WTC11 (cell line): ENCODE measurements at regions not wholly inside any gene's neighbourhood (a gene's known extent, or its start where the extent isn't known, plus 50 kb on each side); places are given as distances from the start of the nearest gene placed in this dataset.

ENCODE experiments used
- ATAC-seq: fragments of 200-7000 bp; cut with Tn5 transposase; 2 replicates; pipeline ENCODE4 v1.10.0; 2021; ENCODE audit warnings: mild to moderate bottlenecking, moderate library complexity
- CTCF ChIA-PET: fragments of 300-600 bp; sonication (Branson Sonifier 250); formaldehyde crosslinking; loops from one replicate; lab custom pipeline; 2021; ENCODE audit warnings: antibody characterized with exemption; lab: Charles Lee
- POLR2A ChIA-PET: fragments of 350-600 bp; sonication (Branson Sonifier 250); formaldehyde crosslinking; loops from one replicate; lab custom pipeline; 2021; ENCODE audit warnings: antibody characterized with exemption; lab: Charles Lee
- DNase-seq: peaks from one replicate; pipeline ENCODE4 v3.0.0; 2021; ENCODE audit warnings: low spot score
- H3K27ac Mint-ChIP-seq: 2 replicates; pipeline ENCODE4 v1.8.0; 2021; ENCODE audit warnings: mixed read lengths
- H3K27me3 Mint-ChIP-seq: 2 replicates; pipeline ENCODE4 v1.8.0; 2021; ENCODE audit warnings: low read depth, mild to moderate bottlenecking, moderate library complexity, mixed read lengths
- H3K36me3 Mint-ChIP-seq: 2 replicates; pipeline ENCODE4 v1.8.0; 2021; ENCODE audit warnings: mixed read lengths
- H3K4me1 Mint-ChIP-seq: 2 replicates; pipeline ENCODE4 v1.8.0; 2022; ENCODE audit warnings: mixed read lengths
- H3K4me3 Mint-ChIP-seq: 2 replicates; pipeline ENCODE4 v1.8.0; 2021; ENCODE audit warnings: mild to moderate bottlenecking, moderate library complexity, mixed read lengths
- H3K9me3 Mint-ChIP-seq: 2 replicates; pipeline ENCODE4 v1.8.0; 2021; ENCODE audit warnings: mixed read lengths
- ARID4B ChIP-seq: sonication (generic); formaldehyde crosslinking; IDR thresholded peaks from 2 replicates; pipeline ENCODE4 v1.8.0; 2023; ENCODE audit warnings: missing genetic modification reagents, mild to moderate bottlenecking, borderline replicate concordance
- ATF1 ChIP-seq: sonication (generic); formaldehyde crosslinking; IDR thresholded peaks from 2 replicates; pipeline ENCODE4 v1.8.1; 2023; ENCODE audit warnings: mild to moderate bottlenecking, moderate library complexity, missing genetic modification reagents
- ATF2 ChIP-seq: sonication (generic); formaldehyde crosslinking; IDR thresholded peaks from 2 replicates; pipeline ENCODE4 v1.8.1; 2022; ENCODE audit warnings: low read depth, missing genetic modification reagents, borderline replicate concordance
- E2F5 ChIP-seq: sonication (generic); formaldehyde crosslinking; IDR thresholded peaks from 2 replicates; pipeline ENCODE4 v1.8.1; 2022; ENCODE audit warnings: mild to moderate bottlenecking, moderate library complexity, missing genetic modification reagents
- FOXK1 ChIP-seq: sonication (generic); formaldehyde crosslinking; IDR thresholded peaks from 2 replicates; pipeline ENCODE4 v1.8.0; 2022; ENCODE audit warnings: mild to moderate bottlenecking, moderate library complexity, missing genetic modification reagents
- GABPB1 ChIP-seq: sonication (generic); formaldehyde crosslinking; IDR thresholded peaks from 2 replicates; pipeline ENCODE4 v1.8.1; 2023; ENCODE audit warnings: mild to moderate bottlenecking, missing genetic modification reagents
- IRF2 ChIP-seq: sonication (generic); formaldehyde crosslinking; IDR thresholded peaks from 2 replicates; pipeline ENCODE4 v1.8.0; 2022; ENCODE audit warnings: low read depth, missing genetic modification reagents, borderline replicate concordance
- KAT7 ChIP-seq: sonication (generic); formaldehyde crosslinking; IDR thresholded peaks from 2 replicates; pipeline ENCODE4 v1.8.1; 2023; ENCODE audit warnings: missing genetic modification reagents, mild to moderate bottlenecking, borderline replicate concordance
- MAX ChIP-seq: sonication (generic); formaldehyde crosslinking; IDR thresholded peaks from 2 replicates; pipeline ENCODE4 v1.8.0; 2022; ENCODE audit warnings: mild to moderate bottlenecking, missing genetic modification reagents
- MLX ChIP-seq: sonication (generic); formaldehyde crosslinking; IDR thresholded peaks from 2 replicates; pipeline ENCODE4 v1.8.1; 2023; ENCODE audit warnings: mild to moderate bottlenecking, missing genetic modification reagents, moderate library complexity
- PRDM15 ChIP-seq: sonication (generic); formaldehyde crosslinking; IDR thresholded peaks from 2 replicates; pipeline ENCODE4 v1.8.0; 2022; ENCODE audit warnings: missing genetic modification reagents
- TP53 ChIP-seq: sonication (generic); formaldehyde crosslinking; IDR thresholded peaks from 2 replicates; pipeline ENCODE4 v1.8.1; 2023; ENCODE audit warnings: mild to moderate bottlenecking, missing genetic modification reagents
- ZNF219 ChIP-seq: sonication (generic); formaldehyde crosslinking; IDR thresholded peaks from 2 replicates; pipeline ENCODE4 v1.8.0; 2023; ENCODE audit warnings: missing genetic modification reagents, mild to moderate bottlenecking, borderline replicate concordance
- ZNF263 ChIP-seq: sonication (generic); formaldehyde crosslinking; IDR thresholded peaks from 2 replicates; pipeline ENCODE4 v1.8.1; 2022; ENCODE audit warnings: low read depth, mild to moderate bottlenecking, moderate library complexity, missing genetic modification reagents
- ZNF425 ChIP-seq: fragments of 250-450 bp; sonication (Bioruptor Pico); conservative IDR thresholded peaks from 2 replicates; pipeline ENCODE4 v1.9.0; 2021; ENCODE audit warnings: mild to moderate bottlenecking

GRCh38 chr5:112062181-112062580, 305.2 kb upstream of the NREP start:
- ATAC-seq (no peak), DNase-seq (no peak)
- no peaks in the 10 kb centered on the region for H3K4me1 Mint-ChIP-seq
- no peaks in the 10 kb centered on the region for H3K9me3 Mint-ChIP-seq
- ChIA-PET POLR2A (no interaction called here), CTCF (no interaction called here)
- H3K36me3 Mint-ChIP-seq, result no peaks in the 10 kb centered on the region
- no peak for TF ChIP-seq ZNF219
- H3K4me3 Mint-ChIP-seq, result no peak overlapping the region
- no peak overlapping the region for H3K27ac Mint-ChIP-seq
- no peaks in the 10 kb centered on the region for H3K27me3 Mint-ChIP-seq

- CTCF ChIA-PET, result no interaction called here
- Mint-ChIP-seq H3K36me3 (no peaks in the 10 kb centered on the region), H3K27ac (no peak overlapping the region), H3K27me3 (no peaks in the 10 kb centered on the region), H3K4me3 (no peak overlapping the region), H3K9me3 (no peaks in the 10 kb centered on the region), H3K4me1 (no peaks in the 10 kb centered on the region)
- POLR2A ChIA-PET, result no interaction called here
- no peak for ATAC-seq
- TF ChIP-seq E2F5 (CRISPR knock-in tag) (no peak), ZNF263 (CRISPR knock-in tag) (no peak), ARID4B (CRISPR knock-in tag) (no peak), TP53 (CRISPR knock-in tag) (no peak), FOXK1 (no peak), ATF2 (CRISPR knock-in tag) (no peak)
- no peak for DNase-seq
Observed at GRCh38 chr5:112061666-112062065, 304.7 kb upstream of the NREP start.

- DNase-seq (no peak), ATAC-seq (no peak)
- CTCF ChIA-PET, result no interaction called here
- Mint-ChIP-seq H3K36me3 (peaks cover 16% of the 10 kb centered on the region), H3K9me3 (peaks cover 19% of the 10 kb centered on the region), H3K4me1 (no peaks in the 10 kb centered on the region), H3K27me3 (no peaks in the 10 kb centered on the region), H3K27ac (no peak overlapping the region), H3K4me3 (no peak overlapping the region)
- no peak for TF ChIP-seq MLX (CRISPR knock-in tag)
- TF ChIP-seq FOXK1, result no peak
- no peak for TF ChIP-seq ZNF263 (CRISPR knock-in tag)
- POLR2A ChIA-PET, result no interaction called here
Observed at GRCh38 chr5:112059579-112060135, 302.7 kb upstream of the NREP start.

- ATAC-seq (no peak), DNase-seq (no peak)
- Mint-ChIP-seq H3K4me3 (no peak overlapping the region), H3K36me3 (peaks cover 17% of the 10 kb centered on the region), H3K27me3 (no peaks in the 10 kb centered on the region; the same call in 1 of the 2 replicates), H3K9me3 (peaks cover 57% of the 10 kb centered on the region), H3K4me1 (no peaks in the 10 kb centered on the region), H3K27ac (no peak overlapping the region)
- POLR2A ChIA-PET, result no interaction called here
- CTCF ChIA-PET, result no interaction called here
- TF ChIP-seq KAT7 (CRISPR knock-in tag) (no peak), GABPB1 (CRISPR knock-in tag) (no peak), MAX (CRISPR knock-in tag) (no peak), PRDM15 (CRISPR knock-in tag) (no peak), ATF1 (CRISPR knock-in tag) (no peak), ZNF425 (CRISPR knock-in tag) (no peak), IRF2 (CRISPR knock-in tag) (no peak)
Observed at GRCh38 chr5:112049738-112050137, 292.7 kb upstream of the NREP start.
